ENCODE measurements at regions not wholly inside any gene's neighbourhood (a gene's known extent, or its start where the extent isn't known, plus 50 kb on each side); places are given as distances from the start of the nearest gene placed in this dataset.

GRCh38 chr11:116339306-116340098 lies 433.3 kb downstream of the BUD13 start:
- TF ChIP-seq CTCF (IDR thresholded peaks at IDR 0.05; ENCODE audit: low read depth, low read length) (no peak), EZH2phosphoT487 (IDR thresholded peaks at IDR 0.05; ENCODE audit: low read depth) (no peak)

Measured in OCI-LY3 (cell line).